ENCODE measurements at regions not wholly inside any gene's neighbourhood (a gene's known extent, or its start where the extent isn't known, plus 50 kb on each side); places are given as distances from the start of the nearest gene placed in this dataset.

GRCh38 chr4:14934704-14935390 is 67.4 kb upstream of the CPEB2 start:
- TF ChIP-seq POLR2A (IDR thresholded peaks at IDR 0.05) (no peak), CTCF (IDR thresholded peaks at IDR 0.05) (no peak)
